MCF 10A (cell line): ENCODE measurements at regions not wholly inside any gene's neighbourhood (a gene's known extent, or its start where the extent isn't known, plus 50 kb on each side); places are given as distances from the start of the nearest gene placed in this dataset.
"Not testable (repeated sequence)": the region's sequence is repeated elsewhere in the genome, so short reads cannot be mapped to it uniquely, and the experiment has no call there.

Experiments
- BruUV-seq: library from RNA; stranded (reverse); fragments of 400-500 nt; replicated peaks from 2 replicates; lab custom pipeline; 2021; lab: Mats Ljungman, UMichigan
- CTCF ChIA-PET: fragments of 300-600 bp; sonication (Branson Sonifier 250); formaldehyde crosslinking; extraction: SDS; loops from one replicate; lab custom pipeline; 2021; ENCODE audit warnings: antibody characterized with exemption, inconsistent platforms; lab: Yijun Ruan, JAX
- POLR2A ChIA-PET: fragments of 300-600, 350-650 bp; sonication (Branson Sonifier 250); formaldehyde crosslinking; extraction: SDS; loops from one replicate; lab custom pipeline; 2020; ENCODE audit warnings: antibody characterized with exemption, inconsistent platforms; lab: Yijun Ruan, JAX
- DNase-seq: peaks from one replicate; pipeline ENCODE4 v3.0.0-alpha.2; 2018; ENCODE audit not compliant: unreplicated experiment
- H3K27ac Mint-ChIP-seq: one replicate; pipeline ENCODE4 v1.8.0; 2022; ENCODE audit warnings: mild to moderate bottlenecking, low read depth, mixed read lengths; ENCODE audit not compliant: unreplicated experiment
- H3K27me3 Mint-ChIP-seq: one replicate; pipeline ENCODE4 v1.8.0; 2022; ENCODE audit warnings: mixed read lengths; ENCODE audit not compliant: insufficient read depth, unreplicated experiment
- H3K36me3 Mint-ChIP-seq: one replicate; pipeline ENCODE4 v1.8.0; 2022; ENCODE audit warnings: mild to moderate bottlenecking, moderate library complexity, mixed read lengths; ENCODE audit not compliant: insufficient read depth, unreplicated experiment
- H3K4me1 Mint-ChIP-seq: one replicate; pipeline ENCODE4 v1.8.0; 2022; ENCODE audit warnings: mixed read lengths; ENCODE audit not compliant: insufficient read depth, unreplicated experiment
- H3K4me3 Mint-ChIP-seq: one replicate; pipeline ENCODE4 v1.8.0; 2022; ENCODE audit warnings: mild to moderate bottlenecking, moderate library complexity, mixed read lengths; ENCODE audit not compliant: unreplicated experiment
- H3K9me3 Mint-ChIP-seq: one replicate; pipeline ENCODE4 v1.8.0; 2022; ENCODE audit warnings: mixed read lengths; ENCODE audit not compliant: unreplicated experiment
- intact Hi-C: fragments of 100-400 bp; cut with micrococcal nuclease; formaldehyde crosslinking; loops from 2 replicates; pipeline ENCODE4 v1.14.1; 2022

- H3K4me3 Mint-ChIP-seq, H3K36me3 Mint-ChIP-seq, CTCF ChIA-PET, H3K27me3 Mint-ChIP-seq, DNase-seq, BruUV-seq, H3K4me1 Mint-ChIP-seq, POLR2A ChIA-PET, H3K27ac Mint-ChIP-seq, intact Hi-C loops: not testable (repeated sequence)
- H3K9me3 Mint-ChIP-seq = peaks cover 11% of the 10 kb centered on the region
These were observed 120.9 kb downstream of the ART5 start for GRCh38 chr11:3520905-3521304.

- intact Hi-C loops, BruUV-seq, CTCF ChIA-PET, H3K36me3 Mint-ChIP-seq, H3K4me3 Mint-ChIP-seq, H3K27ac Mint-ChIP-seq, DNase-seq, H3K4me1 Mint-ChIP-seq, POLR2A ChIA-PET: not testable (repeated sequence)
- peaks cover 12% of the 10 kb centered on the region for H3K27me3 Mint-ChIP-seq
- peaks cover 11% of the 10 kb centered on the region for H3K9me3 Mint-ChIP-seq
These were observed 122.0 kb downstream of the ART5 start for GRCh38 chr11:3519841-3520240.

- DNase-seq, H3K4me1 Mint-ChIP-seq, intact Hi-C loops, BruUV-seq, CTCF ChIA-PET, H3K27ac Mint-ChIP-seq, H3K4me3 Mint-ChIP-seq, POLR2A ChIA-PET, H3K36me3 Mint-ChIP-seq: not testable (repeated sequence)
- H3K9me3 Mint-ChIP-seq = peaks cover 11% of the 10 kb centered on the region
- peaks cover 24% of the 10 kb centered on the region for H3K27me3 Mint-ChIP-seq
These were observed 124.7 kb downstream of the ART5 start for GRCh38 chr11:3516934-3517567.

- H3K4me1 Mint-ChIP-seq, intact Hi-C loops, DNase-seq, CTCF ChIA-PET, H3K36me3 Mint-ChIP-seq, H3K27ac Mint-ChIP-seq, BruUV-seq, H3K4me3 Mint-ChIP-seq, POLR2A ChIA-PET: not testable (repeated sequence)
- H3K27me3 Mint-ChIP-seq = peaks cover 30% of the 10 kb centered on the region
- peaks cover 11% of the 10 kb centered on the region for H3K9me3 Mint-ChIP-seq
These were observed 125.4 kb downstream of the ART5 start for GRCh38 chr11:3516345-3516933.

GRCh38 chr11:3514635-3515424 lies 127.0 kb downstream of the ART5 start:
- H3K27me3 Mint-ChIP-seq = peaks cover 40% of the 10 kb centered on the region
- CTCF ChIA-PET, H3K36me3 Mint-ChIP-seq, BruUV-seq, H3K27ac Mint-ChIP-seq, H3K4me1 Mint-ChIP-seq, POLR2A ChIA-PET, H3K4me3 Mint-ChIP-seq, DNase-seq, intact Hi-C loops: not testable (repeated sequence)
- peaks cover 11% of the 10 kb centered on the region for H3K9me3 Mint-ChIP-seq

- POLR2A ChIA-PET, H3K27ac Mint-ChIP-seq, H3K4me3 Mint-ChIP-seq, H3K36me3 Mint-ChIP-seq, H3K9me3 Mint-ChIP-seq, CTCF ChIA-PET, H3K4me1 Mint-ChIP-seq, BruUV-seq, DNase-seq, intact Hi-C loops: not testable (repeated sequence)
- H3K27me3 Mint-ChIP-seq = peaks cover 48% of the 10 kb centered on the region
These were observed 128.5 kb downstream of the ART5 start for GRCh38 chr11:3513311-3513710.

- peaks cover 48% of the 10 kb centered on the region for H3K27me3 Mint-ChIP-seq
- H3K4me1 Mint-ChIP-seq, intact Hi-C loops, POLR2A ChIA-PET, H3K36me3 Mint-ChIP-seq, H3K4me3 Mint-ChIP-seq, DNase-seq, CTCF ChIA-PET, BruUV-seq, H3K9me3 Mint-ChIP-seq, H3K27ac Mint-ChIP-seq: not testable (repeated sequence)
These were observed 129.0 kb downstream of the ART5 start for GRCh38 chr11:3512751-3513150.

GRCh38 chr11:3512133-3512703 lies 129.6 kb downstream of the ART5 start:
- H3K4me1 Mint-ChIP-seq, H3K36me3 Mint-ChIP-seq, DNase-seq, intact Hi-C loops, BruUV-seq, H3K9me3 Mint-ChIP-seq, POLR2A ChIA-PET: not testable (repeated sequence)
- peak overlapping the region; percentile 35 for H3K27ac Mint-ChIP-seq
- peaks cover 48% of the 10 kb centered on the region for H3K27me3 Mint-ChIP-seq
- peak overlapping the region; percentile 14 for H3K4me3 Mint-ChIP-seq
- CTCF ChIA-PET = interaction anchor here (0.6 kb wide), 1 partner anchor 97 kb away, joined by 3 read pairs; no protein-coding TSS in a partner anchor
